CD4-positive, alpha-beta T cell (primary cell): ENCODE measurements at regions not wholly inside any gene's neighbourhood (a gene's known extent, or its start where the extent isn't known, plus 50 kb on each side); places are given as distances from the start of the nearest gene placed in this dataset.
A peak's percentile ranks its signal among the peaks of the same experiment; 100 is the strongest.

Experiments
- ATAC-seq: fragments of 200-7000 bp; cut with Tn5 transposase; one replicate; pipeline ENCODE4 v1.10.0; 2022; ENCODE audit warnings: mild to moderate bottlenecking; ENCODE audit not compliant: poor library complexity
- CTCF ChIA-PET: fragments of 350-600 bp; sonication (Branson Sonifier 250); formaldehyde crosslinking; loops from one replicate; lab custom pipeline; 2021; ENCODE audit warnings: antibody characterized with exemption, inconsistent platforms; lab: Charles Lee
- POLR2A ChIA-PET: fragments of 350-600 bp; sonication (Branson Sonifier 250); formaldehyde crosslinking; loops from one replicate; lab custom pipeline; 2021; ENCODE audit warnings: antibody characterized with exemption, inconsistent platforms; lab: Charles Lee
- DNase-seq, 14 experiments: peaks; one replicate each; pipeline ENCODE4 v3.0.0-alpha.2; 2013 to 2020; ENCODE audit warnings: mixed read lengths in 2 of 14
- H3K27ac ChIP-seq, 2 donors: one replicate each; pipeline versions ENCODE4 v1.5.1 to v1.7.0; 2013; ENCODE audit warnings: low read length in 2 of 2, low read depth in 1 of 2, mild to moderate bottlenecking in 1 of 2
- H3K27me3 ChIP-seq, 2 experiments: 1 replicate in 1 of 2; 2 replicates in 1 of 2; pipeline versions ENCODE4 v1.6.1 to v1.7.0; 2013; ENCODE audit warnings: low read length in 2 of 2, control low read depth in 1 of 2, mild to moderate bottlenecking in 1 of 2, moderate library complexity in 1 of 2; ENCODE audit not compliant: insufficient read depth in 2 of 2, control insufficient read depth in 1 of 2
- H3K36me3 ChIP-seq: one replicate; pipeline ENCODE4 v1.6.1; 2013; ENCODE audit warnings: low read length, control low read depth; ENCODE audit not compliant: insufficient read depth
- H3K4me1 ChIP-seq: one replicate; pipeline ENCODE4 v1.6.1; 2013; ENCODE audit warnings: low read length, control low read depth; ENCODE audit not compliant: insufficient read depth
- H3K4me3 ChIP-seq: one replicate; pipeline ENCODE4 v1.5.1; 2013; ENCODE audit warnings: mild to moderate bottlenecking, low read length, moderate library complexity
- H3K9me3 ChIP-seq, 2 experiments: 1 replicate in 1 of 2; 2 replicates in 1 of 2; pipeline versions ENCODE4 v1.6.1 to v1.7.0; 2013; ENCODE audit warnings: low read length in 2 of 2, mild to moderate bottlenecking in 2 of 2, control low read depth in 1 of 2, moderate library complexity in 1 of 2; ENCODE audit not compliant: control insufficient read depth in 1 of 2, insufficient read depth in 1 of 2
- H3K27ac Mint-ChIP-seq: one replicate; pipeline ENCODE4 v1.8.0; 2020; ENCODE audit warnings: mixed read lengths
- H3K27me3 Mint-ChIP-seq: one replicate; pipeline ENCODE4 v1.8.0; 2021; ENCODE audit warnings: mixed read lengths
- H3K36me3 Mint-ChIP-seq: one replicate; pipeline ENCODE4 v1.8.0; 2021; ENCODE audit warnings: low read depth, mixed read lengths
- H3K4me1 Mint-ChIP-seq: one replicate; pipeline ENCODE4 v1.8.0; 2021; ENCODE audit warnings: low read depth, mixed read lengths
- H3K4me3 Mint-ChIP-seq: one replicate; pipeline ENCODE4 v1.8.0; 2020; ENCODE audit warnings: mild to moderate bottlenecking, mixed read lengths
- H3K9me3 Mint-ChIP-seq: one replicate; pipeline ENCODE4 v1.8.0; 2020; ENCODE audit warnings: mixed read lengths
- intact Hi-C, 2 experiments: fragments of 100-400 bp; cut with DNase I in 1 of 2; cut with micrococcal nuclease in 1 of 2; formaldehyde crosslinking; loops; one replicate each; pipeline versions ENCODE4 v1.15.1 to v1.9.0; 2023 to 2025; cut with DNase I, micrococcal nuclease
- TF ChIP-seq, protein P1 (sequence below): fragments of 200-600 bp; IDR thresholded peaks from one replicate; pipeline ENCODE4 v1.8.0; 2022; ENCODE audit warnings: antibody characterized with exemption, mild to moderate bottlenecking

DNA sequence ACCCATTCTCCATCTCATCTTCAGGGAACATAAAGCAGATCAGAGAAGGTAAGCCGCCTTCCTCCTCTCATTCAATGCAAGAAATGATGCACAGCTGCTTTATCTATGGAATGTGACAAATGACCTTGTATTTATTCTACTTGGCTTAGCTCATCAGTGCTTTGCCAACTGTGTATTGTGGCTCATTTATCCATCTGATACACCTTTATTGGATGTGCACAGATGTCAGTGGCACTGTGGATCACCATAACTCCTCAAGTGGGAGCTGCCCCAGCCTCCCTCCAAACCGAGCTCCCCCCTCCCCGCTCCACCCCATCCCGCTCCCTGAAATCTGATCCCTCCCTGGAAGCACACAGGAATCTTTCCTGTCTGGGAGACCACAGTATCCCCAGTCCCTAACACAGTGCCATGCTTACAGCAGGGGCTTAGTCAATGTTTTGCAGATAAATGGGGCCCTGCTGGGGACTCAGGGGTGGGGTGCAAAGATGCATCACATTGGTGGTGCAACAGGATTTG lies 156.0 kb upstream of the RAB4A start:
- H3K4me1 Mint-ChIP-seq = peaks cover 16% of the 10 kb centered on the region
- POLR2A ChIA-PET = interaction anchor here (1.1 to 1.4 kb wide), 3 partner anchors 14 to 23 kb away, joined by 3 read pairs; no protein-coding TSS in a partner anchor

GRCh38 chr1:229116114-229116513 lies 154.8 kb upstream of the RAB4A start:
- no peak for ATAC-seq
- CTCF ChIA-PET = no interaction called here
- Histone ChIP-seq H3K9me3 (peaks cover 0 to 6% of the 10 kb centered on the region in 2 experiments), H3K36me3 (no peaks in the 10 kb centered on the region), H3K27ac (no peak overlapping the region), H3K4me1 (peaks cover 4% of the 10 kb centered on the region), H3K27me3 (no peaks in the 10 kb centered on the region), H3K4me3 (no peak overlapping the region)
- Mint-ChIP-seq H3K36me3 (no peaks in the 10 kb centered on the region), H3K9me3 (no peaks in the 10 kb centered on the region), H3K4me3 (no peak overlapping the region), H3K27ac (no peak overlapping the region), H3K4me1 (peaks cover 16% of the 10 kb centered on the region), H3K27me3 (no peaks in the 10 kb centered on the region)
- intact Hi-C loops = no loop called here
- POLR2A ChIA-PET = interaction anchor here (1.6 kb wide), 1 partner anchor 14 kb away, joined by 5 read pairs; no protein-coding TSS in a partner anchor
- TF ChIP-seq, protein P1, sequence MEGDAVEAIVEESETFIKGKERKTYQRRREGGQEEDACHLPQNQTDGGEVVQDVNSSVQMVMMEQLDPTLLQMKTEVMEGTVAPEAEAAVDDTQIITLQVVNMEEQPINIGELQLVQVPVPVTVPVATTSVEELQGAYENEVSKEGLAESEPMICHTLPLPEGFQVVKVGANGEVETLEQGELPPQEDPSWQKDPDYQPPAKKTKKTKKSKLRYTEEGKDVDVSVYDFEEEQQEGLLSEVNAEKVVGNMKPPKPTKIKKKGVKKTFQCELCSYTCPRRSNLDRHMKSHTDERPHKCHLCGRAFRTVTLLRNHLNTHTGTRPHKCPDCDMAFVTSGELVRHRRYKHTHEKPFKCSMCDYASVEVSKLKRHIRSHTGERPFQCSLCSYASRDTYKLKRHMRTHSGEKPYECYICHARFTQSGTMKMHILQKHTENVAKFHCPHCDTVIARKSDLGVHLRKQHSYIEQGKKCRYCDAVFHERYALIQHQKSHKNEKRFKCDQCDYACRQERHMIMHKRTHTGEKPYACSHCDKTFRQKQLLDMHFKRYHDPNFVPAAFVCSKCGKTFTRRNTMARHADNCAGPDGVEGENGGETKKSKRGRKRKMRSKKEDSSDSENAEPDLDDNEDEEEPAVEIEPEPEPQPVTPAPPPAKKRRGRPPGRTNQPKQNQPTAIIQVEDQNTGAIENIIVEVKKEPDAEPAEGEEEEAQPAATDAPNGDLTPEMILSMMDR = no peak
- no peak for DNase-seq

More for the DNA sequence above, 156.0 kb upstream of the RAB4A start:
- ATAC-seq = no peak
- no peaks in the 10 kb centered on the region for H3K36me3 ChIP-seq
- TF ChIP-seq, protein P1 = no peak
- no peaks in the 10 kb centered on the region for H3K27me3 Mint-ChIP-seq
- H3K9me3 Mint-ChIP-seq = no peaks in the 10 kb centered on the region
- H3K4me3 Mint-ChIP-seq = no peak overlapping the region
- H3K27me3 ChIP-seq = no peaks in the 10 kb centered on the region
- no peak for DNase-seq
- peaks cover 4% of the 10 kb centered on the region for H3K4me1 ChIP-seq
- H3K4me3 ChIP-seq = no peak overlapping the region
- intact Hi-C loops = no loop called here
- CTCF ChIA-PET = no interaction called here
- H3K27ac ChIP-seq = no peak overlapping the region
- H3K27ac Mint-ChIP-seq = no peak overlapping the region
- peaks cover 0 to 6% of the 10 kb centered on the region in 2 experiments for H3K9me3 ChIP-seq
- H3K36me3 Mint-ChIP-seq = no peaks in the 10 kb centered on the region

GRCh38 chr1:229117664-229118300 lies 153.1 kb upstream of the RAB4A start:
- DNase-seq (peak in 2 of 14 experiments; percentile 43 to 60), ATAC-seq (no peak)
- ChIA-PET CTCF (no interaction called here), POLR2A (interaction anchor here (0.8 to 1.6 kb wide), 2 partner anchors 12 kb away, joined by 5 read pairs; no protein-coding TSS in a partner anchor)
- Mint-ChIP-seq H3K9me3 (no peaks in the 10 kb centered on the region), H3K27me3 (no peaks in the 10 kb centered on the region), H3K27ac (no peak overlapping the region), H3K4me1 (peaks cover 16% of the 10 kb centered on the region), H3K36me3 (no peaks in the 10 kb centered on the region), H3K4me3 (no peak overlapping the region)
- peaks cover 0 to 6% of the 10 kb centered on the region in 2 experiments for H3K9me3 ChIP-seq
- H3K27me3 ChIP-seq = no peaks in the 10 kb centered on the region
- TF ChIP-seq, protein P1 = no peak
- intact Hi-C loops = no loop called here
- H3K36me3 ChIP-seq = no peaks in the 10 kb centered on the region
- H3K4me1 ChIP-seq = peaks cover 4% of the 10 kb centered on the region
- H3K27ac ChIP-seq = no peak overlapping the region
- H3K4me3 ChIP-seq = no peak overlapping the region
